ENCODE measurements at regions not wholly inside any gene's neighbourhood (a gene's known extent, or its start where the extent isn't known, plus 50 kb on each side); places are given as distances from the start of the nearest gene placed in this dataset.

DNA sequence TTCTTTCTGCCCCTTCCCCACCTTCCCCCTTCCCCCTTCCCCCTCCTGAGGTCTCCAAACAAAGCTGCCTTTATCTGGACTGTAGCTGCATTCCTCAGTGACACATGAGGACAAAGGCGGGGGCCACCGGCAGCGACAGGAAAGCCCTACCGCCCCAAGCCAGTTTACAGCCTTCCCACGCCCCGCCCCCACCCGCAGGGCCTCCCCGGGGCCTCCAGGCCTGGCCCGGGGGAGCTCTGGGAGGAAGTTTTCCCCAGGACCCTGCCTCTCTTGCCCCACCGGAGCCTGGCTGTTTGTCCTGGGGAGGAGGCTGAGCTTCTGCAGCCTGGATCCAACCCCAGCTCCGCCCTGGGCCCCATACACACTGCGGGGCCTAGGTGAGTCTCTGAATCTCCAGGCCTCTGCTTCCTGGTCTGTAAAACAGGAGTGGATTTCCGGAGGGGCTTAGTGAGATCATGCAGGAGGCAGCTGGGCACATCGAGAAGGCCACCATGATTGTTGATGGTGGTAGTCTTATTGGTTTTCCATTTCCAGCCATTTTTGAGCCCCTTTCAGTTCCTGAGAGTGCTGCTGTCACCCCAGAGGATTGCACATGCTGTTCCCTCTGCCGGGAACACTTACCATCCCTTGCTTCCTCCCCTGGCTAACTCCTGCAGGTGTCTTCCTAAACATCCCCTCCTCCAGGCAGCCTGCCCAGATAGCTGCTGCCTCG lies 130.7 kb downstream of the MN1 start:
- Histone ChIP-seq H3K14ac (ENCODE audit: low read length) (peak overlapping the region; percentile 39), H4K91ac (ENCODE audit: low read depth, low read length, poor library complexity) (peak overlapping the region; percentile 97), H3K36me3 (replicated peaks in 1 of 2; ENCODE audit: control insufficient read depth in 2 of 2, insufficient read depth in 2 of 2, low read length in 2 of 2) (no peaks in the 10 kb centered on the region), H2BK5ac (ENCODE audit: low read length) (peak overlapping the region; percentile 92), H3K18ac (ENCODE audit: low read length) (peak overlapping the region; percentile 97), H3K9ac (ENCODE audit: low read depth, low read length, poor library complexity) (peak overlapping the region; percentile 38), H2BK12ac (ENCODE audit: low read length) (peak overlapping the region; percentile 96), H2AFZ (ENCODE audit: low read length) (peak overlapping the region; percentile 76), H3K23ac (ENCODE audit: low read depth, low read length, poor library complexity) (no peak overlapping the region), H2BK120ac (ENCODE audit: low read depth, low read length) (peak overlapping the region; percentile 43), H2AK5ac (ENCODE audit: low read depth, low read length) (peak overlapping the region; percentile 66), H3K4me2 (ENCODE audit: insufficient read depth, low read length, poor library complexity, severe bottlenecking) (peak overlapping the region; percentile 37), H3K4me3 (ENCODE audit: low read length in 2 of 2) (peak overlapping the region in 1 of 2 donors; percentile 33), H3K9me3 (replicated peaks in 1 of 2; ENCODE audit: control insufficient read depth in 2 of 2, insufficient read depth in 1 of 2, low read depth in 1 of 2, low read length in 2 of 2) (peaks cover 4 to 5% of the 10 kb centered on the region in 2 donors), H3K4ac (ENCODE audit: low read length) (peak overlapping the region; percentile 80), H4K8ac (ENCODE audit: low read depth, low read length) (no peak overlapping the region), H3K4me1 (ENCODE audit: control insufficient read depth in 2 of 2, insufficient read depth in 1 of 2, low read depth in 1 of 2, low read length in 2 of 2) (peaks cover 34 to 36% of the 10 kb centered on the region in 2 donors), H3K27me3 (ENCODE audit: control insufficient read depth in 3 of 3, insufficient read depth in 3 of 3, low read depth in 1 of 3, low read length in 3 of 3) (no peaks in the 10 kb centered on the region), H2BK15ac (ENCODE audit: low read length) (peak overlapping the region; percentile 34), H3K27ac (replicated peaks; ENCODE audit: low read length) (peak overlapping the region; percentile 96), H3K79me1 (ENCODE audit: low read depth, low read length) (no peaks in the 10 kb centered on the region)
- peak; percentile 90 for DNase-seq (ENCODE audit: low spot score)
- WGBS, 2 donors (ENCODE audit: extremely low coverage in 2 of 2, insufficient read length in 2 of 2, insufficient replicate concordance in 1 of 2) = no CpG with 5 or more reads among the region's 16 CpGs

DNA sequence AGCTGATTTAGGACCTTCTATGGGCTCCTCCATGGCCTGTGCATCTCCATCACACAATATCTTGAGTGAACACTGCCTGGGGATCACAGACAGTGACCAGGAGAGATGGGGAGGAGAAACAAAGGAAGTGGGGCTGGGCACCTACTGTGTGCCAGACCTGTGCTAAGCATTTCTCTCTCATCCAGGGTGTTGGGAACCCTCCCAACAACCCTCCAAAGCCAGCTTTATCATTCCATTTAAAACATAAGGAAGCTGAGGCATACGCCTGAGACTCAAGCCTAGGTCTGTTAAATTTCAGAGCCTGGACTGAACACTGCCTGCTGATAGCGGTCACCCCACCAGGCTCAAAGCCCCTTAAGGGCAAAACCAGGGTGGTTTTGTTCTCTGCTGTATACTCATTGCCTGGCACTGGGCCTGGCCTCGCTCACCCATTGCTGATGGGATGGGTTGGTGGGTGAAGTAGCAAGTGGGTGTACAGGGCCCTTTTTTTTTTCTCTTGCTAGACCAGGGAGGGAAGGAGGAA lies 130.1 kb downstream of the MN1 start:
- DNase-seq (ENCODE audit: low spot score) = no peak
- no peak overlapping the region for H3K4me3 ChIP-seq (ENCODE audit: low read length in 2 of 2)
- H3K79me1 ChIP-seq (ENCODE audit: low read depth, low read length) = no peaks in the 10 kb centered on the region
- H3K14ac ChIP-seq (ENCODE audit: low read length) = peak overlapping the region; percentile 39
- no CpG with 5 or more reads among the region's 3 CpGs for WGBS, 2 donors (ENCODE audit: extremely low coverage in 2 of 2, insufficient read length in 2 of 2, insufficient replicate concordance in 1 of 2)
- peaks cover 34 to 36% of the 10 kb centered on the region in 2 donors for H3K4me1 ChIP-seq (ENCODE audit: control insufficient read depth in 2 of 2, insufficient read depth in 1 of 2, low read depth in 1 of 2, low read length in 2 of 2)
- peaks cover 2 to 3% of the 10 kb centered on the region in 2 donors for H3K9me3 ChIP-seq (replicated peaks in 1 of 2; ENCODE audit: control insufficient read depth in 2 of 2, insufficient read depth in 1 of 2, low read depth in 1 of 2, low read length in 2 of 2)
- H2BK120ac ChIP-seq (ENCODE audit: low read depth, low read length) = peak overlapping the region; percentile 43
- H2BK5ac ChIP-seq (ENCODE audit: low read length) = peak overlapping the region; percentile 91
- H2BK12ac ChIP-seq (ENCODE audit: low read length) = peak overlapping the region; percentile 96
- no peak overlapping the region for H3K4me2 ChIP-seq (ENCODE audit: insufficient read depth, low read length, poor library complexity, severe bottlenecking)
- peak overlapping the region; percentile 80 for H3K4ac ChIP-seq (ENCODE audit: low read length)
- no peak overlapping the region for H3K23ac ChIP-seq (ENCODE audit: low read depth, low read length, poor library complexity)
- H3K27me3 ChIP-seq (ENCODE audit: control insufficient read depth in 3 of 3, insufficient read depth in 3 of 3, low read depth in 1 of 3, low read length in 3 of 3) = no peaks in the 10 kb centered on the region
- H3K18ac ChIP-seq (ENCODE audit: low read length) = peak overlapping the region; percentile 97
- H4K91ac ChIP-seq (ENCODE audit: low read depth, low read length, poor library complexity) = peak overlapping the region; percentile 97
- H4K8ac ChIP-seq (ENCODE audit: low read depth, low read length) = no peak overlapping the region
- H3K27ac ChIP-seq (replicated peaks; ENCODE audit: low read length) = peak overlapping the region; percentile 96
- peak overlapping the region; percentile 38 for H3K9ac ChIP-seq (ENCODE audit: low read depth, low read length, poor library complexity)
- H3K36me3 ChIP-seq (replicated peaks in 1 of 2; ENCODE audit: control insufficient read depth in 2 of 2, insufficient read depth in 2 of 2, low read length in 2 of 2) = no peaks in the 10 kb centered on the region
- H2BK15ac ChIP-seq (ENCODE audit: low read length) = peak overlapping the region; percentile 34
- peak overlapping the region; percentile 66 for H2AK5ac ChIP-seq (ENCODE audit: low read depth, low read length)
- H2AFZ ChIP-seq (ENCODE audit: low read length) = no peak overlapping the region

GRCh38 chr22:27672721-27673418 lies 128.7 kb downstream of the MN1 start:
- Histone ChIP-seq H3K36me3 (replicated peaks in 1 of 2; ENCODE audit: control insufficient read depth in 2 of 2, insufficient read depth in 2 of 2, low read length in 2 of 2) (no peaks in the 10 kb centered on the region), H3K14ac (ENCODE audit: low read length) (no peak overlapping the region), H3K27me3 (ENCODE audit: control insufficient read depth in 3 of 3, insufficient read depth in 3 of 3, low read depth in 1 of 3, low read length in 3 of 3) (no peaks in the 10 kb centered on the region), H3K9me3 (replicated peaks in 1 of 2; ENCODE audit: control insufficient read depth in 2 of 2, insufficient read depth in 1 of 2, low read depth in 1 of 2, low read length in 2 of 2) (peaks cover 0 to 2% of the 10 kb centered on the region in 2 donors), H3K4ac (ENCODE audit: low read length) (no peak overlapping the region), H2BK12ac (ENCODE audit: low read length) (peak overlapping the region; percentile 11), H2BK5ac (ENCODE audit: low read length) (no peak overlapping the region), H4K91ac (ENCODE audit: low read depth, low read length, poor library complexity) (peak overlapping the region; percentile 68), H3K4me3 (ENCODE audit: low read length in 2 of 2) (no peak overlapping the region), H3K27ac (replicated peaks; ENCODE audit: low read length) (no peak overlapping the region), H3K4me2 (ENCODE audit: insufficient read depth, low read length, poor library complexity, severe bottlenecking) (no peak overlapping the region), H2AK5ac (ENCODE audit: low read depth, low read length) (peak overlapping the region; percentile 2), H3K18ac (ENCODE audit: low read length) (peak overlapping the region; percentile 86), H3K4me1 (ENCODE audit: control insufficient read depth in 2 of 2, insufficient read depth in 1 of 2, low read depth in 1 of 2, low read length in 2 of 2) (peaks cover 31 to 37% of the 10 kb centered on the region in 2 donors), H3K79me1 (ENCODE audit: low read depth, low read length) (no peaks in the 10 kb centered on the region), H3K9ac (ENCODE audit: low read depth, low read length, poor library complexity) (no peak overlapping the region), H3K23ac (ENCODE audit: low read depth, low read length, poor library complexity) (no peak overlapping the region), H4K8ac (ENCODE audit: low read depth, low read length) (no peak overlapping the region), H2BK15ac (ENCODE audit: low read length) (no peak overlapping the region), H2BK120ac (ENCODE audit: low read depth, low read length) (no peak overlapping the region), H2AFZ (ENCODE audit: low read length) (no peak overlapping the region)
- WGBS, 2 donors (ENCODE audit: extremely low coverage in 2 of 2, insufficient read length in 2 of 2, insufficient replicate concordance in 1 of 2) = no CpG with 5 or more reads among the region's 9 CpGs
- no peak for DNase-seq (ENCODE audit: low spot score)

GRCh38 chr22:27673839-27674238 lies 127.7 kb downstream of the MN1 start:
- Histone ChIP-seq H2BK5ac (ENCODE audit: low read length) (peak overlapping the region; percentile 41), H3K4me1 (ENCODE audit: control insufficient read depth in 2 of 2, insufficient read depth in 1 of 2, low read depth in 1 of 2, low read length in 2 of 2) (peaks cover 31 to 37% of the 10 kb centered on the region in 2 donors), H3K4me3 (ENCODE audit: low read length in 2 of 2) (no peak overlapping the region), H4K91ac (ENCODE audit: low read depth, low read length, poor library complexity) (peak overlapping the region; percentile 19), H3K4ac (ENCODE audit: low read length) (no peak overlapping the region), H2BK120ac (ENCODE audit: low read depth, low read length) (peak overlapping the region; percentile 68), H3K18ac (ENCODE audit: low read length) (peak overlapping the region; percentile 84), H3K79me1 (ENCODE audit: low read depth, low read length) (no peaks in the 10 kb centered on the region), H3K27ac (replicated peaks; ENCODE audit: low read length) (no peak overlapping the region), H2BK15ac (ENCODE audit: low read length) (no peak overlapping the region), H4K8ac (ENCODE audit: low read depth, low read length) (no peak overlapping the region), H3K23ac (ENCODE audit: low read depth, low read length, poor library complexity) (no peak overlapping the region), H3K9me3 (replicated peaks in 1 of 2; ENCODE audit: control insufficient read depth in 2 of 2, insufficient read depth in 1 of 2, low read depth in 1 of 2, low read length in 2 of 2) (peaks cover 0 to 2% of the 10 kb centered on the region in 2 donors), H2AFZ (ENCODE audit: low read length) (no peak overlapping the region), H3K14ac (ENCODE audit: low read length) (no peak overlapping the region), H3K4me2 (ENCODE audit: insufficient read depth, low read length, poor library complexity, severe bottlenecking) (no peak overlapping the region), H3K27me3 (ENCODE audit: control insufficient read depth in 3 of 3, insufficient read depth in 3 of 3, low read depth in 1 of 3, low read length in 3 of 3) (no peaks in the 10 kb centered on the region), H3K9ac (ENCODE audit: low read depth, low read length, poor library complexity) (no peak overlapping the region), H2BK12ac (ENCODE audit: low read length) (peak overlapping the region; percentile 87), H3K36me3 (replicated peaks in 1 of 2; ENCODE audit: control insufficient read depth in 2 of 2, insufficient read depth in 2 of 2, low read length in 2 of 2) (no peaks in the 10 kb centered on the region), H2AK5ac (ENCODE audit: low read depth, low read length) (peak overlapping the region; percentile 77)
- no peak for DNase-seq (ENCODE audit: low spot score)
- WGBS, 2 donors (ENCODE audit: extremely low coverage in 2 of 2, insufficient read length in 2 of 2, insufficient replicate concordance in 1 of 2) = no CpG with 5 or more reads among the region's 15 CpGs

Data from neuronal stem cell (in vitro differentiated cells).